Activated gamma-delta T cell treated with anti-CD3 and anti-CD28 coated beads, Interleukin-2, amount 50 U/mL, for 16 hours (primary cell): ENCODE measurements at regions not wholly inside any gene's neighbourhood (a gene's known extent, or its start where the extent isn't known, plus 50 kb on each side); places are given as distances from the start of the nearest gene placed in this dataset.

Experiments
- DNase-seq: peaks from one replicate; pipeline ENCODE4 v3.0.0-alpha.2; 2020; ENCODE audit warnings: low read depth

- DNase-seq: no peak
These were observed 614.3 kb upstream of the SLC8A1 start for GRCh38 chr2:41066168-41066567.

- DNase-seq: no peak
These were observed 616.9 kb upstream of the SLC8A1 start for GRCh38 chr2:41068740-41069139.

- DNase-seq: no peak
These were observed 626.5 kb upstream of the SLC8A1 start for GRCh38 chr2:41078341-41078740.

- no peak for DNase-seq
These were observed 627.1 kb upstream of the SLC8A1 start for GRCh38 chr2:41079011-41079410.

GRCh38 chr2:41084321-41084720 is 632.4 kb upstream of the SLC8A1 start:
- no peak for DNase-seq

GRCh38 chr2:41087946-41088345 is 636.1 kb upstream of the SLC8A1 start:
- DNase-seq: no peak

GRCh38 chr2:41101281-41101680 is 649.4 kb upstream of the SLC8A1 start:
- no peak for DNase-seq

- DNase-seq: no peak
These were observed 657.9 kb upstream of the SLC8A1 start for GRCh38 chr2:41109744-41110143.

- no peak for DNase-seq
These were observed 660.1 kb upstream of the SLC8A1 start for GRCh38 chr2:41111836-41112627.

- DNase-seq: no peak
These were observed 664.4 kb upstream of the SLC8A1 start for GRCh38 chr2:41116106-41116797.

GRCh38 chr2:41119489-41119888 is 667.6 kb upstream of the SLC8A1 start:
- no peak for DNase-seq

- DNase-seq: no peak
These were observed 671.5 kb upstream of the SLC8A1 start for GRCh38 chr2:41123341-41123740.

GRCh38 chr2:41127351-41127750 is 675.5 kb upstream of the SLC8A1 start:
- DNase-seq: no peak

GRCh38 chr2:41129988-41130387 is 678.1 kb upstream of the SLC8A1 start:
- DNase-seq: no peak

GRCh38 chr2:41137031-41137430 is 685.1 kb upstream of the SLC8A1 start:
- DNase-seq: no peak

GRCh38 chr2:41141146-41141791 is 689.4 kb upstream of the SLC8A1 start:
- no peak for DNase-seq

GRCh38 chr2:41142478-41142877 is 690.6 kb upstream of the SLC8A1 start:
- DNase-seq: no peak

- no peak for DNase-seq
These were observed 693.2 kb upstream of the SLC8A1 start for GRCh38 chr2:41145066-41145465.

- no peak for DNase-seq
These were observed 697.2 kb upstream of the SLC8A1 start for GRCh38 chr2:41149054-41149453.

GRCh38 chr2:41151746-41152145 is 699.9 kb upstream of the SLC8A1 start:
- no peak for DNase-seq

- no peak for DNase-seq
These were observed 700.4 kb upstream of the SLC8A1 start for GRCh38 chr2:41152318-41152717.

GRCh38 chr2:41160439-41160838 is 708.5 kb upstream of the SLC8A1 start:
- no peak for DNase-seq

GRCh38 chr2:41167014-41167413 is 715.1 kb upstream of the SLC8A1 start:
- no peak for DNase-seq
